ENCODE measurements at regions not wholly inside any gene's neighbourhood (a gene's known extent, or its start where the extent isn't known, plus 50 kb on each side); places are given as distances from the start of the nearest gene placed in this dataset.
"Not testable (repeated sequence)": the region's sequence is repeated elsewhere in the genome, so short reads cannot be mapped to it uniquely, and the experiment has no call there.

GRCh38 chr15:88995449-88995848 lies 82.3 kb upstream of the MFGE8 start:
- peak overlapping the region; percentile 34 for H3K27ac ChIP-seq (ENCODE audit: low read depth, low read length)
- no peaks in the 10 kb centered on the region for H3K9me3 ChIP-seq (ENCODE audit: control insufficient read depth, insufficient read depth, low read length)
- H3K36me3 ChIP-seq (ENCODE audit: control insufficient read depth, insufficient read depth, low read length): no peaks in the 10 kb centered on the region
- H3K9ac ChIP-seq (ENCODE audit: low read depth, low read length): no peak overlapping the region
- H3K4me3 ChIP-seq (ENCODE audit: low read depth, low read length): no peak overlapping the region
- H3K27me3 ChIP-seq (ENCODE audit: control insufficient read depth, insufficient read depth, low read length): peaks cover 19% of the 10 kb centered on the region
- H3K4me1 ChIP-seq (ENCODE audit: control insufficient read depth, insufficient read depth, low read length): peaks cover 70% of the 10 kb centered on the region

- no peaks in the 10 kb centered on the region for H3K9me3 ChIP-seq (ENCODE audit: control insufficient read depth, insufficient read depth, low read length)
- no peaks in the 10 kb centered on the region for H3K36me3 ChIP-seq (ENCODE audit: control insufficient read depth, insufficient read depth, low read length)
- no peak overlapping the region for H3K27ac ChIP-seq (ENCODE audit: low read depth, low read length)
- H3K27me3 ChIP-seq (ENCODE audit: control insufficient read depth, insufficient read depth, low read length): peaks cover 19% of the 10 kb centered on the region
- no peak overlapping the region for H3K9ac ChIP-seq (ENCODE audit: low read depth, low read length)
- H3K4me3 ChIP-seq (ENCODE audit: low read depth, low read length): no peak overlapping the region
- peaks cover 61% of the 10 kb centered on the region for H3K4me1 ChIP-seq (ENCODE audit: control insufficient read depth, insufficient read depth, low read length)
Observed at GRCh38 chr15:88997531-88997930, 84.4 kb upstream of the MFGE8 start.

DNA sequence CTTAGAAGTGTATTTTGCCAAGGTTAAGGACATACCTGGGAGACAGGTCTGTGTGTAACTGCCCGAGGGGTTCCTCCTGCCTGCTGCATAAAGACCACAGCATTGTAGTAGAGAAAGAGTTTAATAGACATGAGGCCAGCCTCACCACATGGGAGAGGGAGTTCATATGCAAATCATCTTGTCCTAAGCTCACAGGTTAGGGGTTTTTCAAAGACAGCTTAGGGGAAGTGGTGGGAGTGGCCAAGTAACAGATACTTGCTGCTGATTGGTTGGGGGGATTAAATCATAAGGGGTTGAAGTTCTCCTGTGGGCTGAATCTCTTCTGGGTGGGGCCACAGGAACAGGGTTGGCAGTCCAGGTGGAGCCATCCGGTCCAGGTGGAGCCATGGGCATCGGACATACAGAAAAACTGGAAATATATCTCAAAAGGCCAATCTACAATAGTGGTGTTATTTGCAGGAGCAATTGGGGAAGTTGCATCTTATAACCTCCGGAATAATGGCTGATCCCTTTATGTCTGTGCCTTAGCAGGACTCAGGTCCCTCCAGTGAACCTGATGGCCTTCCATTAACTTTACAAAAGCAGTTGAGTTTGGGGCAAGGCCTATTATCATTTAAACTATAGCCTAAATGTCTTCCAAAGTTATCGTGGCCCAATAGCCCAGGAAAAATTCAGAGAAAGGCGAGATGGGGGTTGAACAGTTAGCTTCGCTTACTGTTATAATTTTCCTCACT lies 86.0 kb upstream of the MFGE8 start:
- H3K27me3 ChIP-seq (ENCODE audit: control insufficient read depth, insufficient read depth, low read length): peaks cover 19% of the 10 kb centered on the region
- H3K4me3 ChIP-seq (ENCODE audit: low read depth, low read length): peak overlapping the region; percentile 41
- H3K27ac ChIP-seq (ENCODE audit: low read depth, low read length): peak overlapping the region; percentile 78
- H3K36me3 ChIP-seq (ENCODE audit: control insufficient read depth, insufficient read depth, low read length): no peaks in the 10 kb centered on the region
- H3K9ac ChIP-seq (ENCODE audit: low read depth, low read length): peak overlapping the region; percentile 15; the same call in 1 of the 2 replicates
- peaks cover 59% of the 10 kb centered on the region for H3K4me1 ChIP-seq (ENCODE audit: control insufficient read depth, insufficient read depth, low read length)
- H3K9me3 ChIP-seq (ENCODE audit: control insufficient read depth, insufficient read depth, low read length): no peaks in the 10 kb centered on the region

GRCh38 chr15:89001708-89002275 lies 86.5 kb upstream of the ABHD2 start:
- Histone ChIP-seq H3K27me3 (ENCODE audit: control insufficient read depth, insufficient read depth, low read length) (peaks cover 13% of the 10 kb centered on the region), H3K4me1 (ENCODE audit: control insufficient read depth, insufficient read depth, low read length) (peaks cover 51% of the 10 kb centered on the region)
- H3K9me3 ChIP-seq (ENCODE audit: control insufficient read depth, insufficient read depth, low read length); H3K36me3 ChIP-seq (ENCODE audit: control insufficient read depth, insufficient read depth, low read length); H3K27ac ChIP-seq (ENCODE audit: low read depth, low read length); H3K4me3 ChIP-seq (ENCODE audit: low read depth, low read length); H3K9ac ChIP-seq (ENCODE audit: low read depth, low read length): not testable (repeated sequence)

DNA sequence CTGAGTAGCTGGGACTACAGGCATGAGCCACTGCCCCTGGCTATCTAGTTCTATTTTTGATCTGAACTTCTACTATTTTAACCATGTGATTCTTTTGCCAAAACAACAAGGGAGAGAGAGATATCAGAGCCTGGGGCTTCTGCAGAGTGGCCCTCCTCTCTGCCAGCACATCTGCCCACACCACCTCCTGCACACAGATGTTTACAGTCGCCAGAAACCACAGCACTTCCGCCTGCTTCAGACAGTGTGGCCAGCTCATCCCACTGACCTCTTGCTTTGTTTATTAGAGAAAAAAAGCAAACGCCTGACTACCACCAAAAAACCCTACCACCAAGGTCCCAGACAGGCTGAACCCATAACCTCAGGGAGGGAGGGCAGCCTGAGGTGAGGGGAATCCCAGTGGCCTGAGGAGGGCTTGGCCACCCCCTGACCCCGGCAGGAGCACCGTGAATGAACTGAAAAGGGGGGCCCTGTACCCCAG lies 85.9 kb upstream of the ABHD2 start:
- Histone ChIP-seq H3K4me3 (ENCODE audit: low read depth, low read length) (no peak overlapping the region), H3K4me1 (ENCODE audit: control insufficient read depth, insufficient read depth, low read length) (peaks cover 49% of the 10 kb centered on the region), H3K9ac (ENCODE audit: low read depth, low read length) (no peak overlapping the region), H3K27me3 (ENCODE audit: control insufficient read depth, insufficient read depth, low read length) (peaks cover 8% of the 10 kb centered on the region), H3K27ac (ENCODE audit: low read depth, low read length) (no peak overlapping the region), H3K9me3 (ENCODE audit: control insufficient read depth, insufficient read depth, low read length) (no peaks in the 10 kb centered on the region), H3K36me3 (ENCODE audit: control insufficient read depth, insufficient read depth, low read length) (no peaks in the 10 kb centered on the region)

DNA sequence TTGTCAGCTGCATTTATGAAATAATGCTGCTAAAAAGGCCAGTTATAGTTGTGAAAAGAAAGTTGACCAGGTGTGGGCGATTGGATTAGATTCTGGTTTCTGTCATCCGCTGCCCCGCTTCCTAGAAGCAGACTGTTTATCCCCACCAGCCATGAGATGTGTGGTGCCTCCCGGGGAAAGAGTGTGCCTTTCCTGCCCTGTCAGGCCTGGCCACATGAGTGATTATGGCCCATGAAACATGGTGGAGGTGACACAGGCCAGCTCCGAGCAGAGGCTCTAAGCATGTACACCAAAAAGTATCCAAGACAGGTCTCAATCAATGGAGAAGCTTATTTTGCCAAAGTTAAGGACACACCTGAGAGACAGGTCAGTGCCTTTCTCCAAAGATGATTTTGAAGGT lies 85.4 kb upstream of the ABHD2 start:
- Histone ChIP-seq H3K27ac (ENCODE audit: low read depth, low read length) (no peak overlapping the region), H3K9me3 (ENCODE audit: control insufficient read depth, insufficient read depth, low read length) (no peaks in the 10 kb centered on the region), H3K4me3 (ENCODE audit: low read depth, low read length) (no peak overlapping the region), H3K36me3 (ENCODE audit: control insufficient read depth, insufficient read depth, low read length) (no peaks in the 10 kb centered on the region), H3K4me1 (ENCODE audit: control insufficient read depth, insufficient read depth, low read length) (peaks cover 44% of the 10 kb centered on the region), H3K27me3 (ENCODE audit: control insufficient read depth, insufficient read depth, low read length) (peaks cover 2% of the 10 kb centered on the region; the same call in 1 of the 2 replicates), H3K9ac (ENCODE audit: low read depth, low read length) (no peak overlapping the region)

- no peaks in the 10 kb centered on the region for H3K27me3 ChIP-seq (ENCODE audit: control insufficient read depth, insufficient read depth, low read length)
- peaks cover 34% of the 10 kb centered on the region for H3K4me1 ChIP-seq (ENCODE audit: control insufficient read depth, insufficient read depth, low read length)
- H3K4me3 ChIP-seq (ENCODE audit: low read depth, low read length): no peak overlapping the region
- no peaks in the 10 kb centered on the region for H3K9me3 ChIP-seq (ENCODE audit: control insufficient read depth, insufficient read depth, low read length)
- H3K36me3 ChIP-seq (ENCODE audit: control insufficient read depth, insufficient read depth, low read length): no peaks in the 10 kb centered on the region
- H3K9ac ChIP-seq (ENCODE audit: low read depth, low read length): no peak overlapping the region
- no peak overlapping the region for H3K27ac ChIP-seq (ENCODE audit: low read depth, low read length)
Observed at GRCh38 chr15:89003865-89004725, 84.2 kb upstream of the ABHD2 start.

- H3K4me3 ChIP-seq (ENCODE audit: low read depth, low read length): no peak overlapping the region
- no peak overlapping the region for H3K27ac ChIP-seq (ENCODE audit: low read depth, low read length)
- no peaks in the 10 kb centered on the region for H3K27me3 ChIP-seq (ENCODE audit: control insufficient read depth, insufficient read depth, low read length)
- H3K9me3 ChIP-seq (ENCODE audit: control insufficient read depth, insufficient read depth, low read length): no peaks in the 10 kb centered on the region
- peaks cover 28% of the 10 kb centered on the region for H3K4me1 ChIP-seq (ENCODE audit: control insufficient read depth, insufficient read depth, low read length)
- H3K36me3 ChIP-seq (ENCODE audit: control insufficient read depth, insufficient read depth, low read length): no peaks in the 10 kb centered on the region
- H3K9ac ChIP-seq (ENCODE audit: low read depth, low read length): no peak overlapping the region
Observed at GRCh38 chr15:89004726-89005030, 83.6 kb upstream of the ABHD2 start.

GRCh38 chr15:89007527-89007926 lies 80.7 kb upstream of the ABHD2 start:
- H3K9ac ChIP-seq (ENCODE audit: low read depth, low read length); H3K27ac ChIP-seq (ENCODE audit: low read depth, low read length); H3K4me3 ChIP-seq (ENCODE audit: low read depth, low read length); H3K27me3 ChIP-seq (ENCODE audit: control insufficient read depth, insufficient read depth, low read length); H3K36me3 ChIP-seq (ENCODE audit: control insufficient read depth, insufficient read depth, low read length); H3K9me3 ChIP-seq (ENCODE audit: control insufficient read depth, insufficient read depth, low read length): not testable (repeated sequence)
- peaks cover 16% of the 10 kb centered on the region for H3K4me1 ChIP-seq (ENCODE audit: control insufficient read depth, insufficient read depth, low read length)

DNA sequence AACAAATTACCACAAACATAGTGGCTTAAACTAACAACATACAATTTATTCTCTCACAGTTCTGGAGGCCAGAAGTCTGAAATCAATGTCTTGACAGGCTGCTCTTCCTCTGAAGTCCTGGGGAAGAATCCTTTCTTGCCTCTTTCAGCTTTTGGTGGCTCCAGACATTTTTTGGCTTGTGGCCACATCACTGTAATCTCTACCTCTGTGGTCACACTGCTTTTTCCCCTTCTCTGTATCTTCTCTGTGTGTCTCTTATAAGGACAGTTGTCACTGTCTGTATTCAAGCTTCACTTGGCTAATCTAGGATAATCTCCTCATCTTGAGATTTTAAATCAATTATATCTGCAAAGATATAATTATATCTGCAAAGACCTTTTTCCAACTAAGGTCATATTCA lies 80.3 kb upstream of the ABHD2 start:
- Histone ChIP-seq H3K27me3 (ENCODE audit: control insufficient read depth, insufficient read depth, low read length) (no peaks in the 10 kb centered on the region), H3K9ac (ENCODE audit: low read depth, low read length) (no peak overlapping the region), H3K4me3 (ENCODE audit: low read depth, low read length) (no peak overlapping the region), H3K27ac (ENCODE audit: low read depth, low read length) (no peak overlapping the region), H3K9me3 (ENCODE audit: control insufficient read depth, insufficient read depth, low read length) (peaks cover 3% of the 10 kb centered on the region; the same call in 1 of the 2 replicates), H3K36me3 (ENCODE audit: control insufficient read depth, insufficient read depth, low read length) (no peaks in the 10 kb centered on the region), H3K4me1 (ENCODE audit: control insufficient read depth, insufficient read depth, low read length) (peaks cover 13% of the 10 kb centered on the region)

- Histone ChIP-seq H3K4me1 (ENCODE audit: control insufficient read depth, insufficient read depth, low read length) (peaks cover 3% of the 10 kb centered on the region), H3K27me3 (ENCODE audit: control insufficient read depth, insufficient read depth, low read length) (no peaks in the 10 kb centered on the region), H3K9me3 (ENCODE audit: control insufficient read depth, insufficient read depth, low read length) (peaks cover 3% of the 10 kb centered on the region; the same call in 1 of the 2 replicates), H3K27ac (ENCODE audit: low read depth, low read length) (no peak overlapping the region), H3K9ac (ENCODE audit: low read depth, low read length) (no peak overlapping the region), H3K36me3 (ENCODE audit: control insufficient read depth, insufficient read depth, low read length) (no peaks in the 10 kb centered on the region), H3K4me3 (ENCODE audit: low read depth, low read length) (no peak overlapping the region)
Observed at GRCh38 chr15:89009080-89009479, 79.2 kb upstream of the ABHD2 start.
